ENCODE measurements at regions not wholly inside any gene's neighbourhood (a gene's known extent, or its start where the extent isn't known, plus 50 kb on each side); places are given as distances from the start of the nearest gene placed in this dataset.

DNA sequence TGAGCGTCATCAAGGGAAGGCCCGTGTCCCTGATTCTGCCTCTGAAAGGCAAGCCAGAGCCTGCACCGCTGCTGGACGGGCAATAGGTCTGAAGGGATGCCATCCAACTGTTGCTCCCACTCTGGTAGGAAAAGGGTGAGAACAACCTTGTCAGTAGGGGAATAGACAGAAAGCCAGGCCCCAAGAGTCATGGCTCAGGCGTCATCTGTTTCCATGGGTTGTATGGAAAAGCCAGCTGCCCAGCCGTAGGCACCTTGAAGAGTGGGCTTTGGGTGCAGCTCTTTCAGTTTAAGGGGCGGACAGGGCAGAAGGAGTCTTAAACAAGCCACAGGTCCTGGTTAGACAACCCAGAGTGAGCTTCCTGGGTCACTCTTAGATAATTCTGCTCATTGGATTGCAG lies 66.5 kb downstream of the RNF6 start:
- TF ChIP-seq HDGF (IDR thresholded peaks at IDR 0.05; ENCODE audit: borderline replicate concordance) (no peak), ELF4 (IDR thresholded peaks at IDR 0.05) (no peak), TARDBP (IDR thresholded peaks at IDR 0.05) (no peak), SP1 (IDR thresholded peaks at IDR 0.05) (no peak), CTBP1 (IDR thresholded peaks at IDR 0.05; ENCODE audit: borderline replicate concordance) (no peak), NFRKB (IDR thresholded peaks at IDR 0.05) (no peak), ZNF384 (IDR thresholded peaks at IDR 0.05) (no peak), FOXK2 (IDR thresholded peaks at IDR 0.05) (no peak), BHLHE40 (IDR thresholded peaks at IDR 0.05; ENCODE audit: borderline replicate concordance) (no peak), LEF1 (IDR thresholded peaks at IDR 0.05; ENCODE audit: borderline replicate concordance) (no peak), L3MBTL2 (conservative IDR thresholded peaks at IDR 0.05) (no peak), FOXA1 (IDR thresholded peaks at IDR 0.05) (no peak), ARNT (IDR thresholded peaks at IDR 0.05) (no peak), FOXM1 (IDR thresholded peaks at IDR 0.05; ENCODE audit: borderline replicate concordance) (no peak), SUZ12 (IDR thresholded peaks at IDR 0.05) (no peak)
- TF ChIP-seq, protein P1, sequence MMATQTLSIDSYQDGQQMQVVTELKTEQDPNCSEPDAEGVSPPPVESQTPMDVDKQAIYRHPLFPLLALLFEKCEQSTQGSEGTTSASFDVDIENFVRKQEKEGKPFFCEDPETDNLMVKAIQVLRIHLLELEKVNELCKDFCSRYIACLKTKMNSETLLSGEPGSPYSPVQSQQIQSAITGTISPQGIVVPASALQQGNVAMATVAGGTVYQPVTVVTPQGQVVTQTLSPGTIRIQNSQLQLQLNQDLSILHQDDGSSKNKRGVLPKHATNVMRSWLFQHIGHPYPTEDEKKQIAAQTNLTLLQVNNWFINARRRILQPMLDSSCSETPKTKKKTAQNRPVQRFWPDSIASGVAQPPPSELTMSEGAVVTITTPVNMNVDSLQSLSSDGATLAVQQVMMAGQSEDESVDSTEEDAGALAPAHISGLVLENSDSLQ (IDR thresholded peaks at IDR 0.05), result no peak
- no peak for DNase-seq (ENCODE audit: extremely low spot score)
- ChIA-PET CTCF (no interaction called here), POLR2A (no interaction called here)

DNA sequence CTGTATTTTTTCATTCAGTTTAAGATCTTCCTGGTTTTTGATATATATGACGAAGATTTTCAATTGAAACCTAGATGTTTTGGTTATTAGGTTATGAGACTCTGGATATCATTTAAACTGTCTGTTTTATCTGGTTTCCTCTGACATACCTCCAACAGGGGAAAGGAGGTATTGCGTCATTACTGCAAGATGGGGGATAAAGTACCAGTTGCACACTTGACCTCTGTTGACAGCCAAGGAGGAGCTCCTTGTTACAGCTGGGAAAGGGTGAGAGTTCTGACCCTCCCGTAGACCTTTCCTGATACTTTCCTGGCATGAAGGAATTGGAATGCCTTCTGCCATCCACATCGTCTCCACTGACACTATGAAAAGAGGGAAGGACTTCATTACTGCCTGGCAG lies 82.0 kb upstream of the SHISA2 start:
- CTCF ChIA-PET, result no interaction called here
- no peak for DNase-seq (ENCODE audit: extremely low spot score)
- POLR2A ChIA-PET, result no interaction called here
- TF ChIP-seq SUZ12 (IDR thresholded peaks at IDR 0.05), result no peak

DNA sequence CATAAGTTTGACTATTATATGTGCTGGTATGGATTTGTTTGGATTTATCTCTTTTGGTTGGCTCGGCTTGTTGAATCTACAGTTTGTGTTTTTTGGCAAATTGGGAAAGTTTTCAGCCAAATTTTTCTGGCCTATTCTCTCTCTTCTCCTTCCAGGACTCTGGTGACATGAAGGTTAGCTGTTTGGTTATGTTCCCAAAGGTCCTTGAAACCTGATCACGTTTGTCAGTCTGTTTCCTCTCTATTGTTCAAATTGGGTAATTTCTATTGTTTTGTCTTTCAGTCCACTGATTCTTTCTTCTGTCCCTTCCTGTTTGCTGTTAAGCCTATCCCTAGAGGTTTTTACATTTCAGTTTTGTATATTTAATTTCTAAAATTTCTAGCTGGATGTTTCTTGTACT lies 81.5 kb upstream of the SHISA2 start:
- ChIA-PET CTCF (interaction anchor here (1.4 kb wide), 1 partner anchor 565 kb away, joined by 4 read pairs; no protein-coding TSS in a partner anchor), POLR2A (no interaction called here)
- DNase-seq (ENCODE audit: extremely low spot score), result no peak
- TF ChIP-seq HDGF (IDR thresholded peaks at IDR 0.05; ENCODE audit: borderline replicate concordance) (no peak), L3MBTL2 (conservative IDR thresholded peaks at IDR 0.05) (no peak), FOXK2 (IDR thresholded peaks at IDR 0.05) (no peak), ARNT (IDR thresholded peaks at IDR 0.05) (no peak), TARDBP (IDR thresholded peaks at IDR 0.05) (no peak), FOXM1 (IDR thresholded peaks at IDR 0.05; ENCODE audit: borderline replicate concordance) (no peak)

DNA sequence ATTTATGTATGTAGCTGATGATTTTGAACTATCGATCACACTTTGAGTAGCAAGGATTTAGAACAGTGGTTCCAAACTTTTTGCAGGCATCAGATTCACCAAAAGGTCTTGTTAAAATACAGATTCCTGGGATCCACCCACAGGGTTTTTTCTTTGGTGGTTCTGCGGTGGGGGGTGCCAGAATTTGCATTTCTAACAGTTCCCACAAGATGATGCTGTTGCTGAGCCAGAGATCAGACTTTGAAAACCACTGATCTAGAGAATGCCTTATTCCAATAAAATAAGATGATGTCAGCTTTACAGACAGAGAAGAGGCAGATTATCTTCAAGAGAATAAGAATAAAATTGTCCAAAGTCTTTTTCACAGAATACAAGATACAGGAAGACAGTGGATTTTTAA lies 80.9 kb upstream of the SHISA2 start:
- ChIA-PET CTCF (interaction anchor here (1.4 kb wide), 1 partner anchor 566 kb away, joined by 4 read pairs; no protein-coding TSS in a partner anchor), POLR2A (no interaction called here)
- no peak for TF ChIP-seq L3MBTL2 (conservative IDR thresholded peaks at IDR 0.05)
- no peak for TF ChIP-seq FOXA1 (IDR thresholded peaks at IDR 0.05)
- no peak for TF ChIP-seq NFRKB (IDR thresholded peaks at IDR 0.05)
- TF ChIP-seq ELF4 (IDR thresholded peaks at IDR 0.05), result no peak
- no peak for TF ChIP-seq HDGF (IDR thresholded peaks at IDR 0.05; ENCODE audit: borderline replicate concordance)
- no peak for TF ChIP-seq SP1 (IDR thresholded peaks at IDR 0.05)
- no peak for TF ChIP-seq FOXK2 (IDR thresholded peaks at IDR 0.05)
- no peak for TF ChIP-seq ZNF384 (IDR thresholded peaks at IDR 0.05)
- TF ChIP-seq BHLHE40 (IDR thresholded peaks at IDR 0.05; ENCODE audit: borderline replicate concordance), result no peak
- TF ChIP-seq ARNT (IDR thresholded peaks at IDR 0.05), result no peak
- no peak for TF ChIP-seq LEF1 (IDR thresholded peaks at IDR 0.05; ENCODE audit: borderline replicate concordance)
- no peak for TF ChIP-seq CTBP1 (IDR thresholded peaks at IDR 0.05; ENCODE audit: borderline replicate concordance)
- TF ChIP-seq, protein P1 (IDR thresholded peaks at IDR 0.05), result no peak
- TF ChIP-seq FOXM1 (IDR thresholded peaks at IDR 0.05; ENCODE audit: borderline replicate concordance), result no peak
- TF ChIP-seq SUZ12 (IDR thresholded peaks at IDR 0.05), result no peak
- TF ChIP-seq TARDBP (IDR thresholded peaks at IDR 0.05), result no peak
- peak; percentile 5 for DNase-seq (ENCODE audit: extremely low spot score)

DNA sequence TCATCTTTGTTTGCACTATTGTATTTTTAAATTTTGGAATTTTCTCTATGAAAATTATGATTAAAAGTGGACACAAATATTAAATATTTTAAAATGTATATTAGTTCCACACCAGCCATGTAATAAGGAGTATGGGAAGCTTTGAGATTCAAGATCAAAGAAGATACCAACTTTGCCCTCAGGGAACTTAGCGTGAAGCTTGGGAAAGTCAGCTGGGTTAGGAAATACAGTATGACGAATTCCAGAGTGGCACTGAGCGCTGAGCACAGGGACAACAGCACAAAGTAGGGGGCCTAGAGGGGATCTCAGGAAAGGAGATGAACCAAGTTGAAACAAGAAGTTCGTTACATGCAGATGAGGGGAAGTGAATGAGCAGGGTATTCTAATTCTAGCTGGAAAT lies 76.9 kb upstream of the SHISA2 start:
- no peak for DNase-seq (ENCODE audit: extremely low spot score)
- TF ChIP-seq BHLHE40 (IDR thresholded peaks at IDR 0.05; ENCODE audit: borderline replicate concordance) (no peak), FOXA1 (IDR thresholded peaks at IDR 0.05) (no peak)
- ChIA-PET POLR2A (no interaction called here), CTCF (interaction anchor here (1.1 kb wide), 1 partner anchor 56 kb away, joined by 4 read pairs; no protein-coding TSS in a partner anchor)

DNA sequence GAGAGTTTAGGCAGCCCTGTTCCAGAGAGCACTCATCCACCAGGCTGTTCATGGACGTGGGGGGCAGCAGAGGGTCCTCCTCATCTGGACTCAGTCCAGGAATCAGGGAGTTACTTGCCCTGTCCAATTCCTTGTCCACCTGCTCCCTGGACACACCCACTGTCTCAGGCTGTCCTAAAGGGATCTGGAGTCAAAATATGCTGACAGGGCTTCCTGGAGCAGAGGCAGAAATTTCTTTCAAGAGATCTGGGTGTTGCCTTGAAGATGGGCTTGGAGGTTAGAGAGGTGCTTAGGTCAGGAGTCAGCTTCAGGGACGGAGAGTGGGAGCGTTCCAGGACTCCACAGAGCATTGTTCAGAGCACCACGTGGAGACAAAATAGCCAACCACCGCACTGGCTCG lies 65.8 kb upstream of the SHISA2 start:
- DNase-seq (ENCODE audit: extremely low spot score), result no peak
- TF ChIP-seq HDGF (IDR thresholded peaks at IDR 0.05; ENCODE audit: borderline replicate concordance) (no peak), FOXA1 (IDR thresholded peaks at IDR 0.05) (no peak), TARDBP (IDR thresholded peaks at IDR 0.05) (no peak), CTBP1 (IDR thresholded peaks at IDR 0.05; ENCODE audit: borderline replicate concordance) (no peak), ZNF384 (IDR thresholded peaks at IDR 0.05) (no peak)
- TF ChIP-seq, protein P1 (IDR thresholded peaks at IDR 0.05), result no peak
- ChIA-PET CTCF (no interaction called here), POLR2A (no interaction called here)

DNA sequence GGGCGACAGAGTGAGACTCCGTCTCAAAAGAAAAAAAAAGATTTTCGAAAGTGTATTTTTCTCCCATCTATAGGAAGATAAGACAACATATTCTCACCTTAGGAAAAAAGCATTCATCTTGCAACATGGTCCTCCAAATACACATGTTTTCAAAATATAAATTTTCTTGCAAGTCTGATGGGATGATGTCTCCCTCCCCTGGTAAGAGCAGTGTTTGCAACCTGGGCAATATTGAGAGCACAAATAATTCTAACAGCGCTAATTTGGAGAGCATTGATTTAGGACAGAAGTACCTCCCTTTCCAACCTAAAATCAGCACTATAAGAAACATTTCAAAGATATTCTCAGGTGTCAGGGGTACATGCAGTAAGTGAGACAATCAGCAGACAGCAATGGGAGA lies 61.0 kb upstream of the SHISA2 start:
- POLR2A ChIA-PET, result no interaction called here
- CTCF ChIA-PET, result no interaction called here
- no peak for TF ChIP-seq SP1 (IDR thresholded peaks at IDR 0.05)
- TF ChIP-seq SUZ12 (IDR thresholded peaks at IDR 0.05), result no peak
- TF ChIP-seq ELF4 (IDR thresholded peaks at IDR 0.05), result no peak
- no peak for TF ChIP-seq ZNF384 (IDR thresholded peaks at IDR 0.05)
- TF ChIP-seq CTBP1 (IDR thresholded peaks at IDR 0.05; ENCODE audit: borderline replicate concordance), result no peak
- TF ChIP-seq, protein P1 (IDR thresholded peaks at IDR 0.05), result no peak
- TF ChIP-seq NFRKB (IDR thresholded peaks at IDR 0.05), result no peak
- no peak for DNase-seq (ENCODE audit: extremely low spot score)
